Left ventricle myocardium inferior (tissue), 1 donor: ENCODE measurements at regions not wholly inside any gene's neighbourhood (a gene's known extent, or its start where the extent isn't known, plus 50 kb on each side); places are given as distances from the start of the nearest gene placed in this dataset.

Experiments used
- DNase-seq: peaks from one replicate; pipeline ENCODE4 v3.0.0-alpha.2; 2020
- H3K27ac ChIP-seq: fragments of 200-600 bp; replicated peaks from 2 replicates; pipeline ENCODE4 v1.8.0; 2021
- H3K27me3 ChIP-seq: fragments of 200-600 bp; 2 replicates; pipeline ENCODE4 v1.8.0; 2021; ENCODE audit warnings: low read depth
- H3K36me3 ChIP-seq: fragments of 200-600 bp; 2 replicates; pipeline ENCODE4 v1.8.0; 2021
- H3K4me1 ChIP-seq: fragments of 200-600 bp; 2 replicates; pipeline ENCODE4 v1.8.0; 2021
- H3K4me3 ChIP-seq: fragments of 200-600 bp; 2 replicates; pipeline ENCODE4 v1.8.0; 2021; ENCODE audit warnings: mild to moderate bottlenecking, moderate library complexity
- H3K9me3 ChIP-seq: fragments of 200-600 bp; replicated peaks from 2 replicates; pipeline ENCODE4 v1.8.0; 2021
- CTCF ChIP-seq: fragments of 200-600 bp; IDR thresholded peaks from 2 replicates; pipeline ENCODE4 v1.8.0; 2021; ENCODE audit warnings: antibody characterized with exemption, mild to moderate bottlenecking, borderline replicate concordance
- intact Hi-C: fragments of 100-400 bp; cut with micrococcal nuclease; formaldehyde crosslinking; loops from one replicate; pipeline ENCODE4 v1.11.0; 2022
- donor health status: DM: no; HTN: yes; CAD: no; lungs with severe emphysema.

DNA sequence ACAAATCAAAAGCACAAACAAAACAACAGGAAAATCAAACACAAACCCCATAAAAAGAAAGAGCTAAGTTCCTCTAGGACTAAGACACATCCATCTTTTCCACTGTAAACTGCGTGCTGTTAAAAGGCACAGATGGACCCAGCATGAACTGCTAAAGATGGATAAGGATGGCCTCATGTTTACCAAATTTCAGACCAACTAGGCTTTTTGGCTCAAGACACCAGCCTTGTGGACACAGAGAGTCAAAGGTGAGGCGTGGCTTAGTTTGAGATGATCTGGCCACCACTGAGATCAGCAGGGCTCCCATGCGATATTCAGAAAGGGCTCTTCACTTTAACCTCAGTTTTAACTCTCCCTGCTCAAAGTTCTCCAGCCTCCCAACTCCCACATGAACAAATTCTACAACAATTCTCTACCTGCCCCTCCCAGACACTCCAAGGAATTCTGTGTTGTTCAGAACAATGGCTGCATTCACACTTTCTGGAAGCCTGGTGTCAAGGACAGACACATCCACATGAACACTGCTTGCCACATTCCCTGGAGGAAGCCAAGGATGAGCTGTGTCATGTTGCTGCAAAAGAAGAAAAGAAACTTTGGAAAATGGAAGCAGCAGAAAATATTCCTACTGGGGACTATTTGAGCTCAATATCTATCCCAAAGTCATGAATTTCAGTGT lies 198.4 kb upstream of the LRRN1 start:
- no peaks in the 10 kb centered on the region for H3K9me3 ChIP-seq
- no peak overlapping the region for H3K4me3 ChIP-seq
- intact Hi-C loops, result no loop called here
- no peak for DNase-seq
- H3K27ac ChIP-seq, result no peak overlapping the region
- no peaks in the 10 kb centered on the region for H3K36me3 ChIP-seq
- no peak for TF ChIP-seq CTCF
- H3K27me3 ChIP-seq, result no peaks in the 10 kb centered on the region
- H3K4me1 ChIP-seq, result no peaks in the 10 kb centered on the region

DNA sequence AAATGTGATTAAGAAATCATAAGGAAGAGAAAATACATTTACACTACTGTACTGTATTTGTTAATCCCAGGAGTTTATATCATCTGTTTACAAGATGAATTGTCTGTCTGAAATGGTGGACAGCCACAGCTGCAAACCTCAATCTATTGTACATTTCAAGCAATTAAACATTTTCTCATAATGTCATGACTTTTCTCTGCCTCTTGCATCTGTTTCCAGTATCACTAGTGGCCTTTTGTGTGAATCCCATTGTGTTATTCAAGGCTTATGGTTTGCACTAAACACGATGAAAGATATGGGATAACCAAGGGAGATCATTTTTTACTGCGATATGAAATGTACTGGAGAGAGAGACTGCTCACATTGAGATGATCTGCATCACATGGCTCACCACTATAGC lies 200.2 kb upstream of the LRRN1 start:
- no peak for DNase-seq
- intact Hi-C loops, result no loop called here
- no peaks in the 10 kb centered on the region for H3K4me1 ChIP-seq
- H3K9me3 ChIP-seq, result no peaks in the 10 kb centered on the region
- H3K27ac ChIP-seq, result no peak overlapping the region
- no peak for TF ChIP-seq CTCF
- no peaks in the 10 kb centered on the region for H3K27me3 ChIP-seq
- no peaks in the 10 kb centered on the region for H3K36me3 ChIP-seq
- H3K4me3 ChIP-seq, result no peak overlapping the region

- H3K4me1 ChIP-seq, result no peaks in the 10 kb centered on the region
- H3K9me3 ChIP-seq, result no peaks in the 10 kb centered on the region
- H3K27me3 ChIP-seq, result no peaks in the 10 kb centered on the region
- no peak for TF ChIP-seq CTCF
- H3K27ac ChIP-seq, result no peak overlapping the region
- DNase-seq, result no peak
- no peaks in the 10 kb centered on the region for H3K36me3 ChIP-seq
- no peak overlapping the region for H3K4me3 ChIP-seq
- intact Hi-C loops, result no loop called here
Measured at GRCh38 chr3:3594986-3595385, 204.2 kb upstream of the LRRN1 start.

- H3K9me3 ChIP-seq, result no peaks in the 10 kb centered on the region
- H3K27ac ChIP-seq, result no peak overlapping the region
- no peak overlapping the region for H3K4me3 ChIP-seq
- no peaks in the 10 kb centered on the region for H3K4me1 ChIP-seq
- no peak for TF ChIP-seq CTCF
- no peaks in the 10 kb centered on the region for H3K27me3 ChIP-seq
- intact Hi-C loops, result no loop called here
- no peak for DNase-seq
- no peaks in the 10 kb centered on the region for H3K36me3 ChIP-seq
Measured at GRCh38 chr3:3589715-3590130, 209.5 kb upstream of the LRRN1 start.

DNA sequence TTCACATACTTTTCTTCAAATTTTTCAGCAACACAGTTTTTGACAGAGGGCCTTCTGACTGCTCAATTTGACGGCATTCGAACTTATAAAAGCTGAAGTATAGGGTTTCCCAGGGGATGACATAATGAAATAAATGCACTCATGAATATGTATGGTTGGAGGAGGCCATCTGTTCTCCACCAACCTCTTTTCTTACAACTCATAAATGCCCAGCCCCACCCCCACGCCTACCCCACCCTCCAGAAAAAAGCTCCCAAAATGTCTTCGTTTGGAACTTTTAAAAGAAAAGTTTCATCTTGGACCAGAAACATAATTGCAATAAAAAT lies 211.6 kb upstream of the LRRN1 start:
- Histone ChIP-seq H3K4me3 (no peak overlapping the region), H3K4me1 (no peaks in the 10 kb centered on the region), H3K36me3 (no peaks in the 10 kb centered on the region), H3K27me3 (no peaks in the 10 kb centered on the region), H3K9me3 (no peaks in the 10 kb centered on the region), H3K27ac (no peak overlapping the region)
- intact Hi-C loops, result no loop called here
- no peak for TF ChIP-seq CTCF
- no peak for DNase-seq
